BJ (cell line): ENCODE measurements at regions not wholly inside any gene's neighbourhood (a gene's known extent, or its start where the extent isn't known, plus 50 kb on each side); places are given as distances from the start of the nearest gene placed in this dataset.

Experiments
- CTCF ChIA-PET: fragments of 350-600 bp; formaldehyde crosslinking; extraction: SDS; loops from one replicate; lab custom pipeline; 2021; ENCODE audit warnings: antibody characterized with exemption, inconsistent platforms; lab: Yijun Ruan, JAX
- POLR2A ChIA-PET: fragments of 300-600 bp; sonication (Branson Sonifier 250); formaldehyde crosslinking; extraction: SDS; loops from one replicate; lab custom pipeline; 2021; ENCODE audit warnings: antibody characterized with exemption; lab: Charles Lee
- DNase-seq: peaks from one replicate; pipeline ENCODE4 v3.0.0-alpha.2; 2011; ENCODE audit warnings: low read depth
- H3K27me3 ChIP-seq: 2 replicates; pipeline ENCODE4 v1.6.0; 2011; ENCODE audit warnings: low read length; ENCODE audit not compliant: control insufficient read depth, insufficient read depth
- H3K36me3 ChIP-seq: 2 replicates; pipeline ENCODE4 v1.5.1; 2011; ENCODE audit warnings: low read length; ENCODE audit not compliant: control insufficient read depth, insufficient read depth
- H3K4me3 ChIP-seq: 2 replicates; pipeline ENCODE4 v1.5.1; 2011; ENCODE audit warnings: low read depth, mild to moderate bottlenecking, control low read depth, low read length
- TF ChIP-seq, protein P1 (sequence below): IDR thresholded peaks from 2 replicates; pipeline ENCODE4 v1.5.1; 2011; ENCODE audit warnings: low read depth, mild to moderate bottlenecking, control low read depth, inconsistent platforms, low read length, moderate library complexity; ENCODE audit not compliant: insufficient read depth

DNA sequence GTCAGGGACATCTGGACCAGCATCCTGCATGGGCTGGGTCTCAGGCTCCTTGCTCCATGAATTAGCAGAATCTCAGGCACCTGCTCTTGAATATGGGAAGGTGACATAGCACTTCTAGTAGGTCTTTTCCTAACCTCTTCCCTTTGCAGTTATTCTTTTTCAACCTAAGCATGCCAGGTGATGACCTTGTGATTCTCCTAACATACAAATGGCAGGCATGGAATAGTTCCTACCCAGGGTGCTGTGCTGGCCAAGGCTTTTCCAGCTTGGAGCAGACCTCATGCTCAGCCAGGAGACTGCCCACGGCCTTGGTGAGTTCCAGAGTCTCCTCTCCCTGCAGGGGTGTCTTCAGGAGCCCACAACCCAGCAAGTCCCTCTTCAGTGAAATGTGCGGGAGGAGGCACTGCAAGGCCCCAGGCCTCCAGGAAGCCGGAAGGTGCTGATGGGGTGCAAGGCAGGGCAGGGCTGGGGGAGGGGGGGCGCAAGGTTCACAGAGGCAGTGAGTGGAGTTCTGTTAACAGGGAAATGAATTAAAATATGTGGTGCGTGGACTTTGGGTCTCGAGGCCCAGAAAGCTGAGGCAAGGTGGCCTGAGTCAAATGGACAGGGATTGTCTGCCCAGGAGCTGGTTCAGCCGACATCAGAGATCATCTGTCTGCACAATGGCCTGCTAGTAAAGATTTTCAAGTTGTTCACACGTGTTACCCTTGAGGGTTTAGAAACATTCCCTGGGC is 75.9 kb upstream of the SEPTIN5 start:
- no peak overlapping the region for H3K4me3 ChIP-seq
- peaks cover 12% of the 10 kb centered on the region; the same call in 1 of the 2 replicates for H3K27me3 ChIP-seq
- no peak for DNase-seq
- CTCF ChIA-PET: interaction anchor here (1.8 to 2.7 kb wide), 2 partner anchors 9 to 11 kb away, joined by 5 to 17 read pairs; no protein-coding TSS in a partner anchor
- H3K36me3 ChIP-seq: no peaks in the 10 kb centered on the region
- POLR2A ChIA-PET: no interaction called here
- TF ChIP-seq, protein P1, sequence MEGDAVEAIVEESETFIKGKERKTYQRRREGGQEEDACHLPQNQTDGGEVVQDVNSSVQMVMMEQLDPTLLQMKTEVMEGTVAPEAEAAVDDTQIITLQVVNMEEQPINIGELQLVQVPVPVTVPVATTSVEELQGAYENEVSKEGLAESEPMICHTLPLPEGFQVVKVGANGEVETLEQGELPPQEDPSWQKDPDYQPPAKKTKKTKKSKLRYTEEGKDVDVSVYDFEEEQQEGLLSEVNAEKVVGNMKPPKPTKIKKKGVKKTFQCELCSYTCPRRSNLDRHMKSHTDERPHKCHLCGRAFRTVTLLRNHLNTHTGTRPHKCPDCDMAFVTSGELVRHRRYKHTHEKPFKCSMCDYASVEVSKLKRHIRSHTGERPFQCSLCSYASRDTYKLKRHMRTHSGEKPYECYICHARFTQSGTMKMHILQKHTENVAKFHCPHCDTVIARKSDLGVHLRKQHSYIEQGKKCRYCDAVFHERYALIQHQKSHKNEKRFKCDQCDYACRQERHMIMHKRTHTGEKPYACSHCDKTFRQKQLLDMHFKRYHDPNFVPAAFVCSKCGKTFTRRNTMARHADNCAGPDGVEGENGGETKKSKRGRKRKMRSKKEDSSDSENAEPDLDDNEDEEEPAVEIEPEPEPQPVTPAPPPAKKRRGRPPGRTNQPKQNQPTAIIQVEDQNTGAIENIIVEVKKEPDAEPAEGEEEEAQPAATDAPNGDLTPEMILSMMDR: no peak

DNA sequence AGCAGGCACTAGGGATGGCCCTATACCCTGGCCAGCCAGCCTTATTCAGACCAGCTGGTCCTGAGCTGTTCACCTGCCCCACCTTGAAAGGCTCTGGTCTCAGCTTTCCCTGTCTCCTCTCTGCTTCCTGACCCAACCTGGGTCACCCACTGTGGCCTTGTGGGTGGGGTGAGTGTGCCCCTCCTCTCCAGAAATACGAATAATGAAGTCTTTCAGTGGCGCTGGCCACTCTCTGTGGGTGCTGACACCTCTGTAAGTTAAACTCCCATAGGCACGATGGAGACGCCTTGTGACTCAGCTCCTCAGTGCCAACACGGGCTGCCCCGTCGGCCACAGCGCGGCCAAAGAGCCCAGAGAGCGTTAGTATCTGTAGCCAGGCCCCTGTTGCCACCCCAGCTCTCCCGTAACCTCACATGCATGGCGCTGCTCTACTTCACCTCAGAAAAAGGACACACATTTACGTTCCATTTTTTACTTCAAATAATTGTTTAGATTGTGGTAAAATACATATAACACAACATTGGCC is 74.6 kb upstream of the SEPTIN5 start:
- TF ChIP-seq, protein P1: no peak
- DNase-seq: no peak
- Histone ChIP-seq H3K27me3 (peaks cover 12% of the 10 kb centered on the region; the same call in 1 of the 2 replicates), H3K36me3 (no peaks in the 10 kb centered on the region), H3K4me3 (no peak overlapping the region)
- ChIA-PET POLR2A (no interaction called here), CTCF (interaction anchor here (1.2 to 2.7 kb wide), 3 partner anchors 9 to 10 kb away, joined by 4 to 17 read pairs (median 5); no protein-coding TSS in a partner anchor)

DNA sequence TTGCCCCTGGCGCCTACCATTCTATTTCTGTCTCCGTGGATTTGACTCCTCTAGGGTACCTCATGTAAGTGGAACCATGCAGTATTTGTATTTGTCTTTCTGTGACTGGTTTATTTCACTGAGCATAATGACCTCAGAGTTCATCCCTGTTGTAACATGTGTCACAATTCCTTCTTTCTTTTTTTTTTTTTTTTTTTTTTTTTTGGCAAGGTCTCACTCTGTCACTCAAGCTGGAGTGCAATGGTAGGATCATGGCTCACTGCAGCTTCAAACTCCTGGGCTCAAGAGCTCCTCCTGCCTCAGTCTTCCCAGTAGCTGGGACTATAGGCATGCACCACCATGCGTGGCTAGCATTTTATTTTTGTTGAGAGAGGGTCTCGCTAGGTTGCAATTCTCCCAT is 74.0 kb upstream of the SEPTIN5 start:
- ChIA-PET POLR2A (no interaction called here), CTCF (interaction anchor here (1.0 to 2.7 kb wide), 3 partner anchors 8 to 11 kb away, joined by 4 to 17 read pairs (median 4); no protein-coding TSS in a partner anchor)
- Histone ChIP-seq H3K36me3 (no peaks in the 10 kb centered on the region), H3K27me3 (peaks cover 12% of the 10 kb centered on the region; the same call in 1 of the 2 replicates), H3K4me3 (no peak overlapping the region)
- DNase-seq: no peak
- TF ChIP-seq, protein P1: no peak

DNA sequence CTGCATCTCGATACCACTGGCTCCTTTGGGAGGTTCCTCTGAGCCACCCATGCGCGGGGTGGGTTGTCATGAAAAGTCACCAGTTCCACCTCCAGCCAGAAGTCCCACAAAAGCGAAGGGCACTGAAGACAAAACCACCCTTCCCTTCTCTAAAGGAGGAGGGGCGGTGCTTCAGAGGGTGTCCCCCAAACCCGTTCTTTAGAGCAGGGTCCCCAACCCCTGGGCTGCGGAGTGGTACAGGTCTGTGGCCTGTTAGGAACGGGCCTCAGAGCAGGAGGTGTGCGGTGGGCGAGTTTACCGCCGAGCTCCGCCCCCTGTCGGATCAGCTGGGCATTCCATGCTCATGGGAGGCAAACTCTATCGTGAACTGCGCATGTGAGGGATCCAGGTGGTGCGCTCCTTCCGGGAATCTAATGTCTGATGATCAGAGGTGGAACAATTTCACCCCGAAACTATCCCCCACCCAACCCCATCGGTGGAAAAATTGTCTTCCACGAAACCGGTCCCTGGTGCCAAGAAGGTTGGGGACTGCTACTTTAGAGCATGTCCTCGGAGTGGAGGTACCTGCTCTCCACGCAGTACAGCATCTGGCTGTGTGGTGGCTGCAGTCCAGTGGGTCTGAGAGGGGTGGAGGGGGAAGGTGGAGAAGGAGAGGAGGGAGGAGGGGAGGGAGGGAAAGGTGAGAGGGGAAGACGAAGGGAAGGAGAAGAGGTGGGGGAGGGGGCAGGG is 72.9 kb upstream of the SEPTIN5 start:
- no peak overlapping the region for H3K4me3 ChIP-seq
- no peak for DNase-seq
- ChIA-PET POLR2A (no interaction called here), CTCF (interaction anchor here (0.8 to 1.1 kb wide), 3 partner anchors 12 to 156 kb away, joined by 3 to 4 read pairs (median 3); no protein-coding TSS in a partner anchor)
- no peaks in the 10 kb centered on the region for H3K36me3 ChIP-seq
- H3K27me3 ChIP-seq: peaks cover 14% of the 10 kb centered on the region
- TF ChIP-seq, protein P1: peak; percentile 56
